ENCODE measurements at regions not wholly inside any gene's neighbourhood (a gene's known extent, or its start where the extent isn't known, plus 50 kb on each side); places are given as distances from the start of the nearest gene placed in this dataset.
"Not testable (repeated sequence)": the region's sequence is repeated elsewhere in the genome, so short reads cannot be mapped to it uniquely, and the experiment has no call there.

DNA sequence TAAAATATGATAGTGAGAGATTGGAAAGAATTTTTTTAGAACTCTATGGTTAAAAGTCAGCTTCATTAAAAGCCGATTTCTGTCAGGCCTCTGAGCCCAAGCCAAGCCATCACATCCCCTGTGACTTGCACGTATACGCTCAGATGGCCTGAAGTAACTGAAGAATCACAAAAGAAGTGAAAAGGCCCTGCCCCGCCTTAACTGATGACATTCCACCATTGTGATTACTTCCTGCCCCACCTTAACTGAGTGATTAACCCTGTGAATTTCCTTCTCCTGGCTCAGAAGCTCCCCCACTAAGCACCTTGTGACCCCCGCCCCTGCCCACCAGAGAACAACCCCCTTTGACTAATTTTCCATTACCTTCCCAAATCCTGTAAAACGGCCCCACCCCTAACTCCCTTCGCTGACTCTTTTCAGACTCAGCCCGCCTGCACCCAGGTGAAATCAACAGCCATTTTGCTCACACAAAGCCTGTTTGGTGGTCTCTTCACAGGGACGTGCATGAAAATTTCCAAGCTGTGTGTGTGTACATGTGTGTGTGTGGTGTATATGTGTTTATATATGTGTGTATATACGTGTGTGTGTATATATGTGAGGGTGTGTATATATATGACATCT, 595.5 kb upstream of the HTR2C start:
- DNase-seq (ENCODE audit: low read depth in 1 of 2, low spot score in 2 of 2); H4K8ac ChIP-seq (ENCODE audit: extremely low read depth, insufficient read depth, low read length); H3K27me3 ChIP-seq (replicated peaks in 1 of 4; ENCODE audit: control insufficient read depth in 3 of 4, extremely low read depth in 1 of 4, insufficient read depth in 3 of 4, low read length in 3 of 4); H3K9me3 ChIP-seq (ENCODE audit: insufficient read depth in 2 of 2, low read depth in 1 of 2, low read length in 1 of 2); H3K9ac ChIP-seq (replicated peaks in 1 of 4; ENCODE audit: extremely low read depth in 1 of 4, low read depth in 3 of 4, low read length in 3 of 4); H3K79me1 ChIP-seq (ENCODE audit: low read depth, low read length); H3K4me3 ChIP-seq (ENCODE audit: extremely low read depth in 1 of 4, insufficient read depth in 2 of 4, low read depth in 3 of 4, low read length in 4 of 4); H2BK20ac ChIP-seq (ENCODE audit: low read length); H2AFZ ChIP-seq (ENCODE audit: low read length); H4K20me1 ChIP-seq (replicated peaks in 1 of 2; ENCODE audit: control insufficient read depth in 1 of 2, insufficient read depth in 2 of 2, low read length in 2 of 2); H3K14ac ChIP-seq (ENCODE audit: insufficient read length); H2BK120ac ChIP-seq (replicated peaks; ENCODE audit: low read depth, low read length); H2AK5ac ChIP-seq (ENCODE audit: low read depth, low read length); H2BK5ac ChIP-seq (ENCODE audit: low read depth, low read length); H4K91ac ChIP-seq (replicated peaks; ENCODE audit: insufficient read length, low read length); H3K27ac ChIP-seq (ENCODE audit: low read depth, low read length); H3K4me1 ChIP-seq (replicated peaks in 1 of 4; ENCODE audit: control insufficient read depth in 3 of 4, insufficient read depth in 4 of 4, low read length in 3 of 4); H3K18ac ChIP-seq (ENCODE audit: extremely low read depth, low read length); H2BK15ac ChIP-seq (ENCODE audit: low read length); H3K56ac ChIP-seq (replicated peaks; ENCODE audit: insufficient read length, low read depth, low read length); H2BK12ac ChIP-seq (ENCODE audit: low read depth, low read length); H3K23ac ChIP-seq (ENCODE audit: insufficient read length); H3K23me2 ChIP-seq (ENCODE audit: low read depth, low read length); CTCF ChIA-PET (ENCODE audit: partially characterized antibody); H4K5ac ChIP-seq (ENCODE audit: insufficient read length, low read depth, low read length); H3K4ac ChIP-seq (replicated peaks; ENCODE audit: insufficient read length, low read depth, low read length): not testable (repeated sequence)
- FAIRE-seq, result peak; percentile 97
- peaks cover 0 to 54% of the 10 kb centered on the region in 2 experiments; a peak in 2 of 4 replicates for H3K79me2 ChIP-seq (ENCODE audit: control insufficient read depth in 1 of 2, insufficient read depth in 2 of 2, low read length in 2 of 2)
- peak overlapping the region in 1 of 2 experiments; percentile 67; a peak in 1 of 4 replicates for H3K4me2 ChIP-seq (ENCODE audit: insufficient read depth in 1 of 2, low read depth in 2 of 2, low read length in 2 of 2)
- WGBS, 2 experiments (ENCODE audit: extremely low coverage in 1 of 2, insufficient coverage in 1 of 2, insufficient read length in 1 of 2, insufficient replicate concordance in 2 of 2, low coverage in 1 of 2, low lambda C conversion rate in 2 of 2, missing lambda C conversion rate in 1 of 2), result 60% methylated on average over 6 of the region's 10 CpGs; no CpG with 5 or more reads in 1 of the 2 experiments
- POLR2A ChIA-PET (ENCODE audit: partially characterized antibody), result interaction anchor here (1.2 to 1.9 kb wide), 8 partner anchors 11 to 59 kb away, joined by 3 to 11 read pairs (median 6); no protein-coding TSS in a partner anchor
- peaks cover 2 to 43% (median 15%) of the 10 kb centered on the region in 4 experiments; a peak in 6 of 8 replicates for H3K36me3 ChIP-seq (ENCODE audit: control insufficient read depth in 2 of 4, insufficient read depth in 4 of 4, low read length in 3 of 4)
